HFFc6 (cell line): ENCODE measurements at regions not wholly inside any gene's neighbourhood (a gene's known extent, or its start where the extent isn't known, plus 50 kb on each side); places are given as distances from the start of the nearest gene placed in this dataset.
"Not testable (repeated sequence)": the region's sequence is repeated elsewhere in the genome, so short reads cannot be mapped to it uniquely, and the experiment has no call there.

Experiments used
- DNase-seq: peaks from one replicate; pipeline ENCODE4 v3.0.0-alpha.2; 2018
- H3K27ac Mint-ChIP-seq: 2 replicates; pipeline ENCODE4 v1.8.0; 2020; ENCODE audit warnings: mild to moderate bottlenecking, mixed read lengths
- H3K27me3 Mint-ChIP-seq: 2 replicates; pipeline ENCODE4 v1.8.0; 2021; ENCODE audit warnings: mild to moderate bottlenecking, moderate library complexity, mixed read lengths; ENCODE audit not compliant: insufficient read depth
- H3K36me3 Mint-ChIP-seq: 2 replicates; pipeline ENCODE4 v1.8.0; 2021; ENCODE audit warnings: low read depth, mixed read lengths
- H3K4me1 Mint-ChIP-seq: 2 replicates; pipeline ENCODE4 v1.8.0; 2020; ENCODE audit warnings: low read depth, mixed read lengths
- H3K4me3 Mint-ChIP-seq: 2 replicates; pipeline ENCODE4 v1.8.0; 2020; ENCODE audit warnings: mild to moderate bottlenecking, moderate library complexity, mixed read lengths
- H3K9me3 Mint-ChIP-seq: 2 replicates; pipeline ENCODE4 v1.8.0; 2020; ENCODE audit warnings: mild to moderate bottlenecking, mixed read lengths
- TF ChIP-seq, protein P1 (sequence below): fragments of 200-600 bp; sonication (generic); IDR thresholded peaks from 2 replicates; pipeline ENCODE4 v1.5.0; 2021; ENCODE audit warnings: antibody characterized with exemption, mild to moderate bottlenecking

DNA sequence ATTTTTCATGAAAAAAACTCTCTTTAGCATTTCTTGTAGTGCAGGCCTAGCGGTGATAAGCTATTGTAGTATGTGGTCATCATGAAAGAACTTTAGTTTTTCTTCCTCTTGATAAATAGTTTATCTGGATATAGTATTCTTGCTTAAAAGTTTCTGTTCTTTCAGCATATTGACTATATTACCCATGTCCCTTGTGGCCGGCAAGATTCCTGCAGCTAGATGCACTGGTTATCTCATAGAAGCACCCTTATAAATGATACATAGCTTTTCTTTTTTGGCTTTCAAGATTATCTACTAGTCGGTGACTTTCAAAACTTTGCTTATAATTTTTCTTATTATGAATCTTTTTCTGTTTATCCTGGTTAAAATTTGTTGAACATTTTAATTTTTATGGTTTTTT is 234.8 kb downstream of the ALG10 start:
- no peak overlapping the region for H3K27ac Mint-ChIP-seq
- no peak overlapping the region for H3K4me3 Mint-ChIP-seq
- H3K4me1 Mint-ChIP-seq = no peaks in the 10 kb centered on the region
- TF ChIP-seq, protein P1, sequence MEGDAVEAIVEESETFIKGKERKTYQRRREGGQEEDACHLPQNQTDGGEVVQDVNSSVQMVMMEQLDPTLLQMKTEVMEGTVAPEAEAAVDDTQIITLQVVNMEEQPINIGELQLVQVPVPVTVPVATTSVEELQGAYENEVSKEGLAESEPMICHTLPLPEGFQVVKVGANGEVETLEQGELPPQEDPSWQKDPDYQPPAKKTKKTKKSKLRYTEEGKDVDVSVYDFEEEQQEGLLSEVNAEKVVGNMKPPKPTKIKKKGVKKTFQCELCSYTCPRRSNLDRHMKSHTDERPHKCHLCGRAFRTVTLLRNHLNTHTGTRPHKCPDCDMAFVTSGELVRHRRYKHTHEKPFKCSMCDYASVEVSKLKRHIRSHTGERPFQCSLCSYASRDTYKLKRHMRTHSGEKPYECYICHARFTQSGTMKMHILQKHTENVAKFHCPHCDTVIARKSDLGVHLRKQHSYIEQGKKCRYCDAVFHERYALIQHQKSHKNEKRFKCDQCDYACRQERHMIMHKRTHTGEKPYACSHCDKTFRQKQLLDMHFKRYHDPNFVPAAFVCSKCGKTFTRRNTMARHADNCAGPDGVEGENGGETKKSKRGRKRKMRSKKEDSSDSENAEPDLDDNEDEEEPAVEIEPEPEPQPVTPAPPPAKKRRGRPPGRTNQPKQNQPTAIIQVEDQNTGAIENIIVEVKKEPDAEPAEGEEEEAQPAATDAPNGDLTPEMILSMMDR = peak; percentile 20; the same call in 1 of the 2 replicates
- DNase-seq = no peak
- H3K36me3 Mint-ChIP-seq = no peaks in the 10 kb centered on the region
- no peaks in the 10 kb centered on the region for H3K27me3 Mint-ChIP-seq
- H3K9me3 Mint-ChIP-seq = peaks cover 27% of the 10 kb centered on the region

GRCh38 chr12:34262140-34262539 is 239.8 kb downstream of the ALG10 start:
- H3K4me3 Mint-ChIP-seq, H3K4me1 Mint-ChIP-seq, H3K36me3 Mint-ChIP-seq, H3K27me3 Mint-ChIP-seq, DNase-seq, H3K27ac Mint-ChIP-seq: not testable (repeated sequence)
- H3K9me3 Mint-ChIP-seq = peaks cover 59% of the 10 kb centered on the region

DNA sequence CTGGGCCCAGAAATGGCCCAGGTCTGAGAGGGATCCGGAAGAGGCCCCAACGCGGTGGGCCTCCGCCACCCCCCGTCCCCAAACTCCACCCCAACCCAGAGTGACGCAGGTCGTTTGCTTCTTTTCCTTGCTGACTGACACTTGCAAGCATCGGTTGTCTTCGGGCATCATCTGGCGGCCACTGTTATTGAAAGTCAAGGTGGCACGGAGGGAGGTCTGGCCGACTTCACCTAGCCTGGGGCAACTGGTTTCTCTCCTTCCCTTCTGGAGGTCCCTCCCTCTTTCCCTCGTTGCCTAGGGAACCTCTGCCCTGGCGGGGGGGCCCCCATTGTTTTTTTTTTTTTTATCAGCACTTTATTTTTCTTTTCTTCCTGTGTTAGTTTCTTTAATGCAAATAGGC is 241.8 kb downstream of the ALG10 start:
- peaks cover 63% of the 10 kb centered on the region for H3K9me3 Mint-ChIP-seq
- peaks cover 4% of the 10 kb centered on the region; the same call in 1 of the 2 replicates for H3K36me3 Mint-ChIP-seq

GRCh38 chr12:34273703-34274102 is 251.4 kb downstream of the ALG10 start:
- H3K4me1 Mint-ChIP-seq, H3K4me3 Mint-ChIP-seq: not testable (repeated sequence)

More for the DNA sequence above, 241.8 kb downstream of the ALG10 start:
- no peak for DNase-seq
- Mint-ChIP-seq H3K27ac (no peak overlapping the region), H3K27me3 (no peaks in the 10 kb centered on the region; the same call in 1 of the 2 replicates), H3K4me1 (no peaks in the 10 kb centered on the region), H3K4me3 (no peak overlapping the region)
- TF ChIP-seq, protein P1 = no peak

DNA sequence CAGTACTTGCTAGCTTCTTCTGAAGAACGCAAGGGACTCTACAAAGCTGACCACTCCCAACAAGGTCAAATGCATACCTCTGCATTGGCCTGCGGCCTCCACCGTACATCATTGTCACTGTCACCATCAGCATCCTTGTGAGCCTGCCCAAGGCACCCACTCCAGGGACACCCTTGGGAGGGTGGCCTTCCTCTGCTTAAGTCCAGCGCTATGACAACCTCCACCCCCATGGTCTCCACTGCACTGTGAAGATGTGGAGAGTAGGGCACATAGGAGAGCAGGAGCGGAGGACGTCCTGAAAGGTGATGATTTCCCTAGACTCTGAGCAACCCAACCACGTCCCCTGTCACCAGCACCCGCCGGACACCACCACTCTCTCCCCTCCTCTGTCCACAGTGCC is 252.8 kb downstream of the ALG10 start:
- H3K27ac Mint-ChIP-seq = no peak overlapping the region
- no peaks in the 10 kb centered on the region for H3K4me1 Mint-ChIP-seq
- H3K4me3 Mint-ChIP-seq = no peak overlapping the region
- H3K36me3 Mint-ChIP-seq = no peaks in the 10 kb centered on the region
- DNase-seq = no peak
- TF ChIP-seq, protein P1 = no peak
- H3K27me3 Mint-ChIP-seq = no peaks in the 10 kb centered on the region
- peaks cover 44% of the 10 kb centered on the region for H3K9me3 Mint-ChIP-seq

More at GRCh38 chr12:34273703-34274102, 251.4 kb downstream of the ALG10 start:
- H3K36me3 Mint-ChIP-seq, DNase-seq, H3K27ac Mint-ChIP-seq, H3K27me3 Mint-ChIP-seq: not testable (repeated sequence)
- peaks cover 44% of the 10 kb centered on the region for H3K9me3 Mint-ChIP-seq

DNA sequence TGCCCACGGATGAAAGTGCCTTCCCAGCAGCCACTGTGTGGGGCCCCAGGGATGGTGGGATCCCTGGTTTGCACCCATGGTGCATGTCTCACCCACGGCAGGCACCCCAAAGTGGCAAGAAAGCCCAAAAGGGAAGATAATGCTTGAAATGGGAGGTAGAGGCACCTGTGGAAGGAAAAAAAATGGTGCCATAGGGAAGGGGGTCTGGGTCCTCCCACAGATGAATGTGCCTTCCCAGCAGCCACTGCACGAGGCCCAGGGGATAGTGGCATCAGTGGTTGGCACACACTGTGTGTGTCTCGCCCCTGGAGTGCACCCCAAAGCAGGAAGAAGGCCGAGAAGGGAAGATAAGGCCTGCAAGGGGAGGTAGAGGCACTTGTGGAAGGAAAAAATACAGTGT is 264.2 kb downstream of the ALG10 start:
- Mint-ChIP-seq H3K36me3 (peaks cover 5% of the 10 kb centered on the region; the same call in 1 of the 2 replicates), H3K9me3 (peaks cover 51% of the 10 kb centered on the region), H3K27me3 (peaks cover 3% of the 10 kb centered on the region), H3K4me3 (no peak overlapping the region), H3K4me1 (no peaks in the 10 kb centered on the region), H3K27ac (no peak overlapping the region)
- DNase-seq = no peak
- TF ChIP-seq, protein P1 = no peak

DNA sequence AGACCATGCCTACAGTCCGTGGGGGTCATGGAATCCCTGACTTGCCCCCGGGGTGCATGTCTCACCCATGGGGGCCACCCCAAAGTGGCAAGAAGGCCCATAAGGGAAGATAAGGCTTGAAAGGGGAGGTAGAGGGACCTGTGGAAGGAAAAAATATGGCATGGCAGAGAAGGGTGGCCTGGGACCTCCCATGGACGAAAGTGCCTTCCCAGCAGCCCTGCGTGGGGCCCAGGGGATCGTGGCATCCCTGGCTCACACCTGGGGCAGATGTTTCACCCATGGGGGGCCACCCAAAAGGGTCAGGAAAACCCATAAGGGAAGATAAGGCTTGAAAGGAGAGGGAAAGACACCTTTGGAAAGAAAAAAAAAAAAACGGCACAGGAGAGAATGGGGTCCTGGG is 264.6 kb downstream of the ALG10 start:
- H3K4me1 Mint-ChIP-seq = no peaks in the 10 kb centered on the region
- H3K27me3 Mint-ChIP-seq = peaks cover 3% of the 10 kb centered on the region
- no peak for DNase-seq
- TF ChIP-seq, protein P1 = no peak
- H3K27ac Mint-ChIP-seq = no peak overlapping the region
- peaks cover 5% of the 10 kb centered on the region; the same call in 1 of the 2 replicates for H3K36me3 Mint-ChIP-seq
- H3K9me3 Mint-ChIP-seq = peaks cover 52% of the 10 kb centered on the region
- H3K4me3 Mint-ChIP-seq = no peak overlapping the region
